ENCODE measurements at regions not wholly inside any gene's neighbourhood (a gene's known extent, or its start where the extent isn't known, plus 50 kb on each side); places are given as distances from the start of the nearest gene placed in this dataset.
"Not testable (repeated sequence)": the region's sequence is repeated elsewhere in the genome, so short reads cannot be mapped to it uniquely, and the experiment has no call there.

DNA sequence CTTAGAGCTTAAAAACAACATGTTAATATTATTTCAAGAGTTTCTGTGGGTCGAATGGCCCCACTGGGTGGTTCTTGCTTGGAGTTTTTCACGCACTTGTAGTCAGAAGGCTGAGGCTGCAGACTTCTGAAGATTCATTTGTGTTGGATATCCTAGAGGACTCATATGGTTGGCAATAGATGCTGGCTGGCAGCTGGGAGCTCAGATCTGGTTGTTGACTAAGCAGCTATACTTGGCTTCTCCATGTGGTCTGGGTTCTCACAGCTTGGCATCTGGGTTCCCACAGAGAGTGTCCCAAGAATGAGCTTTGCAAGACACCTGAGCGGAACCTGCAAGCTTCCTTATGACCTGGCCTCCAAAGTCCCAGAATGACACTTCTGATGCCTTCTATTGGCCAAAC, 163.9 kb upstream of the ZC3H12C start:
- DNase-seq (ENCODE audit: low read depth in 3 of 3, low spot score in 1 of 3), result no peak

DNA sequence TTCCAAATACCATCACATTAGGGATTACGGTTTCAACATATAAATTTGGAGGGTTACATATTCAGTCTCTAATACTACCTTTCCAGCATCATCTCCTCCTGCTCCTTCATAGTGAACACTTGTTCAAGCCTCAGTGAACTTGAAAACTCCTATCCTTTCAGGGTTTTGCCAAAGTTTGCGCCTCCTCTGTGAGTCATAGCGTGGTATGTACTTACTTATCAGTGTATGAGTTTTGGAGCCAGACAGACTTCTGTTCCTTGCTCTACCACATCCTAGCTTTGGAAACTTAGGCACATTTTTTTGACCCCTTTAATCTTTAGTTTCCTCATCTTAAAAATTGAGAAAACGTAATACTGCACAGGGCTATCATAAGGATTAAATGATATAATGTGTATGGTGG, 160.1 kb upstream of the ZC3H12C start:
- no peak for DNase-seq (ENCODE audit: low read depth in 3 of 3, low spot score in 1 of 3)

DNA sequence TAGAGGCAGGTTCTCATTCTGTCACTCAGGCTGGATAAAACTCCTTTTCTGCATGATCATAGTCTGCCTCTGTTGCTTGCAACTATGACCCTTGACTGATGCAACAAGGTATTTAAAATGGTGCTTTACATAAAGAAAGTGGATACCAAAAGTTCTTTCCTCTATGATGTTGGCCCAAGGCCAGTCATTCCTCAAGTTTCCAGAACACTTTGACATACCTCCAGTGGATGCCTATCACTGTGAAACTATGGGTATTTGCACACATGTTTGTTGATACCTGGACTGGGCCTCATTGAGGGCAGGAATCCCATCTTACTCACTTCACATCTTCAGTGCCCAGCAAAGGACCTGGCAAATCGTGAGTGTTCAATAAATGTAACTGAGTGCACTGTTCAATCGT, 159.0 kb upstream of the ZC3H12C start:
- DNase-seq (ENCODE audit: low read depth in 3 of 3, low spot score in 1 of 3), result no peak

DNA sequence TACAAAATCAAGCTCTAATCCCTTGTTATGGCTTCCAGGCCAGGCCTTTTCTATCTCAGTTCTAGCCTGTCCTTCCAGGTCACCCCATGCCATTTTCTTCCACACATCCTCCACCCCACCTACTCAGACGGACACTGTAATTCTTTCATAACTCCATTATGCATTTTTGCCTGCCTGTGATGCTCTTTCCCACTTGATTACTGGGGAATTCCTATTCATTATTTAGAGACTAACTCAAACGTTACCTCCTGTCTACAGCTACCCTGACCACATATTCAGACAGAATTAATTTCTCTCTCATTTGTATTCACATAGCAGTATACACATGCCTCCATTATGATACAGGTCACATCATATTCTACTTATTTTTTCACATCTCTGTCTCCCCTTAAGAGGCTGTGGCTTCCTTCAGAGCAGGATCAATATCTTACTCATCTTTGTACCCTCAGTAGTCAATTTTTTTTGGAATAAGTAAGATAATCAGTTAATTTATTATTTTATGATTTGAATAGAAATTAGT, 156.5 kb upstream of the ZC3H12C start:
- no peak for DNase-seq (ENCODE audit: low read depth in 3 of 3, low spot score in 1 of 3)

DNA sequence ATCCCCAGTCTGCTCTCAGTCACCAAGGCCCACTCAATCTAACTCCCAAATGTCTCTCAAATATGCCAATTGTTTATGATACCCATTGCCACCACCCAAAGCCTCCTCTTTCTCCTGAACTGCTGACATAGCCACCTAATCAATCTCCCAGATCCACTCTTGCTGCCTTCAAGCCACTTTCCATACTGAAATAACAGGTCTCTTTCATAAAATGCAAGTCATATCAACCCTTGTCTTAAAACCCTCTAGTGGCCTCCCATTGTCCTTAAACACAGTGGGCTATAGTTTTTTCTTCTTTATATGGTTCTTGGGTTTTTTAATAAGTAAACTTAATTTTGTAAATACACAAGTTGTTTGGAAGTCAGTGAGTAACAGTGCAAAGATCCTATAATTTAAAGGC, 155.2 kb upstream of the ZC3H12C start:
- no peak for DNase-seq (ENCODE audit: low read depth in 3 of 3, low spot score in 1 of 3)

DNA sequence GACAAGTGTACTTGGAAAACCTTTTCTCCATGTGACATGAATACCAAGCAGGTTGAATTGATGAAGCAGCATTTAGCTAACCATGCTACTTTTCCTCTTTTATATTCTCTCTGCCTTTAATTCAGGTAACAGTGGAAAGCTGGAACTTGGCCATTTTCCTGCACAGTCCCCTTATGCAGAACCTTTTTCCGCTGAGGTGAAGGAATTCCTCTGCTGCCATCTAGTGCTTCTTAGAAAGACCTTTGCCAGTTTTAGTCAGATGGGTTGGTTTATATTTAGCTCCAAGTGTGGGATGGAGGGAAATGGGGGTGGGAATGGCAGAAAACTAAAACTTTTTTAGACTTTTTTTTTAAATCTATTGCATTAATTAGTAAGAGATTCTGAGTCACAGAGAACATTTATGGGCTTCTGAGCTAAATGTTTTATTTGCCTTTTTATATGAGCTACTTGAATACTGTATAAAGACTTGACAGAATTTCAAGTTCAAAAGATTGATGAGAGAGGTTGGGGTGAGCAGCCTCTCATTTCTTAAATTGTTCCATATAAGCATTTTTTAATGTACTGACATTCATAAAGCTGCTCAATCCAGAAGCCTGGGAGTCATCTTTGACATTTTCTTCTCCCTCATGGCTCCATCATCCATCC, 153.9 kb upstream of the ZC3H12C start:
- DNase-seq (ENCODE audit: low read depth in 3 of 3, low spot score in 1 of 3), result no peak

DNA sequence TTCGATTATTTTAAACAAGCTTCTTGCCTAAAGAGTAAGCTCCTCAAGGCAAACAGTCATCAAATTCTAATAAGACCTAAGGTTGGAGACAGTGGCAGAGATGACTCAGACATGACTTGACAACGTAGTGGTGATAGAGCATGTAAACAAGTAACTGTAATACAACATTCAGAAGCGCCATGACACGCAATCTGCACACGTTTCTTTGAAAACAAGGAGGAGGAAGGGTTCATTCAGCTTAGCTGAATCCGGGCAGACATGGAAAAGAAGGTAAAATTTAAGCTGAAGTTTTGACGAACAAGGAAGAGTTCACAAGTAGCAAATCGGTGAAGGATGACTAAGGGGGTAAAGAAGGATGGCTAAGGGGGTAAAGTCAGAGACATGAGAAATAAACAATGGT, 152.4 kb upstream of the ZC3H12C start:
- DNase-seq (ENCODE audit: low read depth in 3 of 3, low spot score in 1 of 3), result no peak

DNA sequence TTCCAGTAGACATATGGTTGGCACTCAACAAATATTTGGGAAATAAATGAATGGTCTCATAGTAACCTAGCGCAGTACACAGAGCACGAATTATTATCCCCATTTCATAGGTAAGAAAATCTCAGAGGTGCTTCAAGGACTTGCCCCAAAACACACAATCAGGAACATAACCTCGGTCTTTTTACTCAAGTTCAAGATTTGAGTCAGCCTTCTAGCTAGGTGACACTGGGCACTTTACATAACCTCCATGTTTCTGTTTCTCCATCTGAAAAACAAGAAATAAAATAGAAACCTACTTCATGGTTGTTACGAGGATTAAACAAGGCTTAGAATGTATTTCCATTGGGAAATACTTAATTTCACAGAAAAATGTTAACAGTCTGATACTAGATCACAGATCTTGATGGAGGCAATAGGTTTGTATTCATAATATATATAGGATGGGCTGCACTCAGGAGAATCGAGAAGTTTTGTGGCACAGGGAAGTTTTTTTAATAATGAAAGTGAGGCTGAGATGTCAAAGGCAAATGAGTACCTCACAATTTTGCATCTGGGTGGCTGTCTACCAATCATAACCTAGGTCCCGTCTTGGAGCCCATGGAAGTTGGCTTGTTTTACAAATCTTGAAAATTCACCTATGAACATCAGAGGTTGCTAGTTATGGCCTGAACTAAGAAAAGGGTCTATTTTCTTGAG, 147.4 kb upstream of the ZC3H12C start:
- DNase-seq (ENCODE audit: low read depth in 3 of 3, low spot score in 1 of 3), result no peak

DNA sequence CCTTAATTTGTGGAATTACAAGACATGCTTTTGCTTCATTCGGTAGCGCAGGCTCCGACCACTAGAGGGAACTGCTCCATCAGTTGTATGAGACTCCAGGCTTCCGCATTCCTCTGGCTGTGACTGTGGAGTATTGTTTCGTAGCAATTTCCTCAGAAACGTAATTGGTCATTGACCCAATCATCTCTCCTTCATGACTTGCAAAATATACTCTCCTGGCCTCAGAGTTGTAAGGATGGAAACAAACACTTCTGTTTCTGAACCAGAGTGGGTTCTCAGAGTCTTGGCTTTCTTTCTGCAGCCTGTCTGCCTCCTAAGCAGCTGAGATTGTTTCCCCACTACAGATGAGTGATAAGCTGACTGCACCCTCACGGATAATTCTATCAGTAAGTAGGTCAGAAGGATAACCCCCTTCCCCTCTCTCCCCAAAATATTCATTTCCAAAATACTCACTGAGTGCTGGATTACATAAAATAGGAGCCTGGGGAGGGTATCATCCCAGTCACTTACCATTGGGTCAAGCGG, 146.8 kb upstream of the ZC3H12C start:
- peak in 1 of 3 donors; percentile 21 for DNase-seq (ENCODE audit: low read depth in 3 of 3, low spot score in 1 of 3)

DNA sequence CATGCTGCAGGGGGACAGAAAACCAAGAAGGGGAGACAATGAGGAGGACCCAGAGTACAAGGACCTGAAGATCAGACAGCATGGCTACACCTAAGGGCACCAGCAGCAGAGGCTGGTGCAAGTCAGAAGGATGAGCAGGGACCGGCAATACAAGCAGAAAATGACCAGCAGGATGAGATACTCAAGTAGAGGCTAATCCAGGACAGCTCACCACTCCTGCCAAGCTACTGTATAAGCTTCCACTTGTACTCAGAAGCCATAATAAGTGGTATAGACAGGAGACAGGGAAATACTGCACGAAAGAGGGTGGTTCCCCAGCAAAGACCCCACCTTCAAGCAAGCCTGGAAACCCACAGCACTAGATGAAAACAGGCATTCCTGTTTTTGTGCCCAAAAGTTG, 138.7 kb upstream of the ZC3H12C start:
- DNase-seq (ENCODE audit: low read depth in 3 of 3, low spot score in 1 of 3), result no peak

DNA sequence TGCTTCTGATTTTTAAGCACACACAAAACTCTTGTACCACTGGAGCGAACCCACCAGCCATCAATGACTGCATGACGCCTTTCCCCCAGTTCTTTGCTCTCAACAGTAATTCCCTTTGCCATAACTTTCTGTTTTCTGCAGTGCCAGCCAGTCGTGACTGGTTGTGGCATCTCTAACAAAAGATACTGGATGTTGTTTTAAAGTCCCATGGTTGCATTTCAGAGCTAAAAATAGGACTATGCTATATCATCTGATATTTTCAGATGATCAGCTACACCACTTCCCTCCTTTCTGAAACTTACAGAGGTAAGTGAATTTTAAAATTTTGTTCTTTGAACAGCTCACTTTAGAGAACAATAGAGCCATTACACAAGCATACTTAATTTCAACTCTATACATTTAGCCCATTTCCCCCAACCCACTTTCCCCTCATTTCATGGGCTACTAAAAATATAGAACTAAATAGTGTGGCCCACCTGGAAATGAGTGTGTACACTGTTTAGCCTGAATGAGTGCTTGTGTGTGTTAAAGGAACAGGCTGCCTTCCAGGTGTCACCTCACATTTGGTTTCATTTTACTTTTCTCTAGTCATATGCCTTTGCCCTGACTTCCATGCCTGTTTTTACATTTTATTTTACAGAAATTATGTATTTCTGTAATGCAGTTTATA, 136.9 kb upstream of the ZC3H12C start:
- DNase-seq (ENCODE audit: low read depth in 3 of 3, low spot score in 1 of 3), result no peak

DNA sequence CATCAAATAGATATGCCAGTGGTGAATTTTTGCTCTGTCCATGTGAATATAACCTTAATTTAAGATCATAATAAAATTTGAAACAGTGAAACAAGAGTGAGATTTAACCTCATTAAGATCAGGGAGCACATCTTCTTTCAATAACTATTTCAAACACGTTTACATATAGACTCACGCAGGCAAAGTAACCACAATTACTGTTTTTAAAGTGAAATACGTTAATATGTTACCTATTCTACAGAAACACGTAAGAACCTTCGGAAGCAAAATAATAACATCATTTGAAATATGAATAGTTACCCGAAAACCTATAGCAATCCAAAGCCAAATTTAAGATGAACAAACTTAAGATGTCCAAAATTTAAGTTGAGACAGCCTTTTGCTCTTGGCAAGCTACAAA, 136.2 kb upstream of the ZC3H12C start:
- DNase-seq (ENCODE audit: low read depth in 3 of 3, low spot score in 1 of 3), result no peak

DNA sequence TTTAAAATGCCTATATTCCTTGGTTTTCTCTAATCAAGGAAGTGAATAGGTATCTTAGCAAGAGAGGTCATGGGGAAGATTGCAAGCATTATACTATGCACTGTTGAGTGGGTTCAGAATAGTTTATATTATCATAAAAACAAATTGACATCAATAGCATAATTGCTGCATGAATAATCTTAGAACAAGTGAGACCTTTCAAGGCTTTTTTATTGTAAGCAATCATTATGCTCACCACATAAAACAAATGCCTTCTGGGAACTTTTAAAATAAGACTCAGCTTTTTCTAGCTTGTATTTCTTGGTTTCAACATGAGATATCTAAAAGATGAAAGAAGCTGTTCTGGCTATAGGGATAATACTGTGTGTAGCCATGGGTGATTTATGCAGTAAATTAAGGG, 135.6 kb upstream of the ZC3H12C start:
- no peak for DNase-seq (ENCODE audit: low read depth in 3 of 3, low spot score in 1 of 3)

DNA sequence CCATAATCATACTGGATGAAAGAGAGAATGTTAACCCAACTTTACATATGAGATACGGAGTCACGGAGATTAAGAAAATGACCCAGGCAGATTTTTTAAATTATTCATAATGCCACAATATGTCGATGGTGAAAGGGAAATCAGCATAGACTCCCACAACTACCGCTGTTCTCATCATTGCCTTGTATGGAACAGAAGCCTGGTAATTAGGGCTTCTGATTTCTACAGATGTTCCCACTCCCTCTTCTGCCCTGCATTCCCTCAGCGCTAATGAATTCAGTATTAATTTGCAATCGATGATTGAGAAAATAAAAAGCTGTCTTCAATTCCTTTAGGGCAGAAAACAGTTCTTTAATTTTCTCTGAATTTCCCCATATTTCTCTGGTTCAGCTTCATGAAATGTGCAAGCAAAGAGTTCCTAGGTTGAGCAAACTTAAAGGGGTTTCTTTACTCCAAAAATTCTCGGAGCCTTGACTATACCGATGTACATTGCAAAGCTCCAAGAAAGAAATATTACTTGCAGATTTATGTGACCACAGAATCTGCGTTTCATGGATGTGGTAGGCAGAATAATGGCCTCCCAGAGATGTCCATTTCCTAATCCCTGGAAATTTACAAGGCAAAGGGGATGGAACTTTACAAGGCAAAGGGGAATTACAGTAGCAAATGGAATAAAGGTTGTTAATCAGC, 134.9 kb upstream of the ZC3H12C start:
- no peak for DNase-seq (ENCODE audit: low read depth in 3 of 3, low spot score in 1 of 3)

DNA sequence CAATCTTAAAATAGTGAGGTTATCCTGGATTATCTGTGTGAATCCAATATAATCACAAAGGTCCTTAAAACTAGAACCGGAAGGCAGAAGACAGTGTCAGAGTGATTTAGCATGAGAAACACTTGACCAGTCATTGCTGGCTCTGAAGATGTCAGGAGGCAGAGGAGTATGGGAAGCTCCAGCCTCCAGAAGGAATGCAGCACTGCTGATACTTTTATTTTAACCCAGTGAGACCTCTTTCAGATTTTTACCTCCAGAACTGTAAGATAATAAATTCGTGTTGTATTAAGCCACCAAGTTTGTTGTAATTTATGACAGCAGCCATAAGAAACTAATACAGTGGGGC, 134.4 kb upstream of the ZC3H12C start:
- DNase-seq (ENCODE audit: low read depth in 3 of 3, low spot score in 1 of 3), result no peak

DNA sequence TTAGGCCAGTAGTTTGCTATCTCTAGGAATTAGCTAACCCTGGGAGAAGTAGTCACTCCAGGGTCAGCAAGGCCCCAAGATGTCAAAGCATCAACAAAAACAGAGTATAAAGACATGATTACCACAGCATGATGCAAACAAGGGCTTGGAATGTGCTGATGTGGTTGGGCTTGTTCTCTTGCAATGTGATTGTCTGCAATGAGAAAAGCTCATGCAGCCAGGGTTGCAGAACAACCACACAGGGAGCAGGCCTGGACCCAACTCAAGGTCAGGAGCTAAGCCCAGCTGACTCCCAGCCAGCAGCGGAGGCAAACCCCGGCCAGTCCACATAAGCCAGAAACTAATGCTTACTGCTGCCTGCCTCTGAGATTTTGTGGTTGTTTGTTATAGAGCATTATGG, 132.4 kb upstream of the ZC3H12C start:
- DNase-seq (ENCODE audit: low read depth in 3 of 3, low spot score in 1 of 3), result no peak

DNA sequence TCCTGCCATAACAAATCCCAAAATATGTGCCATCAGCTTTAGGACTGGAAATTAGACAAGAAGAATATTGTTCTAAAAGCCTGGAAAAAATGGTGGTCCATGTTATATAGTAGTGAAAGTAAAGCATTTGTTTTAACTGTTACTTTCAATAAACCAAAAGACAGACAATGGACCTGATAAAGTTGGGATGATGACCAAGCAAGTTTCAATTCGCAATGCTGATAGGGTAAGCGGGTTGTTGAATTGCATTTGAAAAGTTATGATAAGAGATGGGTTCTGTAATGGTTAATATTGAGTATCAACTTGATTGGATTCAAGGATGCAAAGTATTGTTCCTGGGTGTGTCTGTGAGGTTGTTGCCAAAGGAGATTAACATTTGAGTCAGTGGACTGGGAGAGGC, 131.9 kb upstream of the ZC3H12C start:
- no peak for DNase-seq (ENCODE audit: low read depth in 3 of 3, low spot score in 1 of 3)

DNA sequence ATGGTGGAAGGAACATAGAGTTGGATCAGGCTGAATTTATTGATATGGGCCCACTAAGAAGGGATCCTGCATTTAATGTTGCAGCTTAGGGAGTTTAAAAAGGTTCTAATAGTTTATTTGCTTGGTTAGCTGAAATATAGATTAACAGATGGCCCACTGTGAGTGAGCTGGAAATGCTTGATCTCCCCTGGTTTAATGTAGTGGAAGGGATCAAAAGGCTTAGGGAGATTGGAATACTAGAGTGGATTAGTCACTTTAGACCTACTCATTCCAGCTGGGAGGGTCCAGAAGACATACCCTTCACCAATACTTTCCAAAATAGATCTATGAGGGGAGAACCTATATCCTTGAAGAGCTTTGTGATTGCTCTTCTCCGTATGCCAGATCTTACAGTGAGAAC, 130.1 kb upstream of the ZC3H12C start:
- DNase-seq (ENCODE audit: low read depth in 3 of 3, low spot score in 1 of 3), result no peak

DNA sequence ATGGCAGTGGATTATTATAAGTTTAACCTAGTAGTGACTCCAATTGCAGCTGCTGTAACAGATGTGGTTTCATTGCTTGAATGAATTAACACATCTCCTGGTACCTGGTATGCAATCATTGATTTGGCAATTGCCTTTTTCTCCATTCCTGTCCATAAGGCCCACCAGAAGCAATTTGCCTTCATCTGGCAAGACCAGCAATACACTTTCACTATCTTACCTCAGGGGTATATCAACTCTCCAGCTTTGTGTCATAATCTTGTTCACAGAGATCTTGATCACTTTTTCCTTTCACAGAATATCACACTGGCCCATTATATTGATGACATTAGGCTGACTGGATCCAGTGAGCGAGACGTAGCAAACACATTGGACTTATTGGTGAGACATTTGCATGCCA, 128.7 kb upstream of the ZC3H12C start:
- DNase-seq (ENCODE audit: low read depth in 3 of 3, low spot score in 1 of 3), result no peak

DNA sequence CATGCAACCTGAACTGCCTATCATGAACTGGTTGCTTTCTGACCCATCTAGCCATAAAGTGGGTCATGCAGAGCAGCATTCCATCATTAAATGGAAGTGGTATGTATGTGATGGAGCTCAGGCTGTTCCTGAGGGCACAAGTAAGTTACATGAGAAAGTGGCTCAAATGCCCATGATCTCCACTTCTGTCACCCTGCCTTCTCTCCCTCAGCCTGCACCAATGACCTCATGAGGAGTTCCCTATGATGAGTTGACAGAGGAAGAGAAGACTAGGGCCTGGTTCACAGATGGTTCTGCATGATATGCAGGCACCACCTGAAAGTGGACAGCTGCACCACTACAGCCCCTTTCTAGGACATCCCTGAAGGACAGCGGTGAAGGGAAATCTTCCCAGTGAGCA, 127.7 kb upstream of the ZC3H12C start:
- not testable (repeated sequence) for DNase-seq (ENCODE audit: low read depth in 3 of 3, low spot score in 1 of 3)

DNA sequence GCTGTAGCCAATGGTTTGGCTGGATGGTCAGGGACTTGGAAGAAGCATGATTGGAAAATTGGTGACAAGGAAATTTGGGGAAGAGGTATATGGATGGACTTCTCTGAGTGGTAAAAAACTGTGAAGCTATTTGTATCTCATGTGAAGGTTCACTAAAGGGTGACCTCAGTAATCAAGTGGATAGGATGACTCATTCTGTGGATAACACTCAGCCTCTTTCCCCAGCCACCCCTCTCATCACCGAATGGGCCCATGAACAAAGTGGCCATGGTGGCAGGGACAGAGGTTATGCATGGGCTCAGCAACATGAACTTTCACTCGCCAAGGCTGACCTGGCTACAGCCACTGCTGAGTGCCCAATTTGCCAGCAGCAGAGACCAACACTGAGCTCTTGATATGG, 127.3 kb upstream of the ZC3H12C start:
- DNase-seq (ENCODE audit: low read depth in 3 of 3, low spot score in 1 of 3), result not testable (repeated sequence)

DNA sequence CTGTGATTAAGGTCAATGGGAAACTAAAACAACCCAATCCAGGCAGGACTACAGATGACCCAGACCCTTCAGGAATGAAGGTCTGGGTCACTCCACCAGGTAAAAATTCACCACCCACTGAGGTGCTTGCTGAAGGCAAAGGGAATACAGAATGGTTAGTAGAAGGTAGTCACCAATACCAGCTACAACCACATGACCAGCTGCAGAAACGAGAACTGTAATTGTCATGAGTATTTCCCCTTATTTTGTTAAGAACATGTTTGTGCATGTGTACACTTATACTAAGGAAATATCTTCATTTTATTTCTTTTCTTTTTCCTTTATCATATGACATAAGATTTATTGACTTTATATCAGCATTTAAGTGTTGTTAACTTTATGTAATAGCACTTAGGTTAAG, 126.1 kb upstream of the ZC3H12C start:
- not testable (repeated sequence) for DNase-seq (ENCODE audit: low read depth in 3 of 3, low spot score in 1 of 3)

All from stimulated activated CD4-positive, alpha-beta T cell treated with anti-CD3 and anti-CD28 coated beads, TNF-alpha, amount 100 ng/mL, for 1 hour (primary cell).